B cell (primary cell): ENCODE measurements at regions not wholly inside any gene's neighbourhood (a gene's known extent, or its start where the extent isn't known, plus 50 kb on each side); places are given as distances from the start of the nearest gene placed in this dataset.

Experiments used
- ATAC-seq: fragments of 200-7000 bp; cut with Tn5 transposase; one replicate; pipeline ENCODE4 v1.10.0; 2021; ENCODE audit warnings: low read depth, mild to moderate bottlenecking, moderate number of reproducible peaks, moderate library complexity
- CTCF ChIA-PET: fragments of 350-600 bp; sonication (Branson Sonifier 250); formaldehyde crosslinking; loops from one replicate; lab custom pipeline; 2021; ENCODE audit warnings: antibody characterized with exemption, inconsistent platforms; lab: Charles Lee
- POLR2A ChIA-PET: fragments of 350-600 bp; sonication (Branson Sonifier 250); formaldehyde crosslinking; loops from one replicate; lab custom pipeline; 2021; ENCODE audit warnings: antibody characterized with exemption; lab: Charles Lee
- DNase-seq: peaks from one replicate; pipeline ENCODE4 v3.0.0; 2013
- H2AFZ ChIP-seq: 2 replicates; pipeline ENCODE4 v1.6.1; 2012; ENCODE audit warnings: mild to moderate bottlenecking, low read depth, low read length; ENCODE audit not compliant: insufficient read depth, poor library complexity, severe bottlenecking
- H3K27ac ChIP-seq, 2 donors: 1 replicate in 1 of 2; 2 replicates in 1 of 2; pipeline ENCODE4 v1.5.1; 2012 to 2013; ENCODE audit warnings: low read length in 2 of 2, mild to moderate bottlenecking in 2 of 2, moderate library complexity in 1 of 2
- H3K27me3 ChIP-seq, 4 experiments: fragments of 200-600 bp in 1 of 4; sonication (generic) in 1 of 4; replicated peaks in 1 of 4; 1 replicate in 2 of 4; 2 replicates in 2 of 4; pipeline versions ENCODE4 v1.6.1 to v1.7.0; 2013 to 2016; ENCODE audit warnings: low read length in 3 of 4, mild to moderate bottlenecking in 2 of 4, mixed read lengths in 1 of 4, moderate library complexity in 1 of 4; ENCODE audit not compliant: insufficient read depth in 4 of 4, control insufficient read depth in 3 of 4; ENCODE audit errors: control extremely low read depth in 1 of 4
- H3K36me3 ChIP-seq, 2 experiments: replicated peaks in 1 of 2; 1 replicate in 1 of 2; 2 replicates in 1 of 2; pipeline versions ENCODE4 v1.6.1 to v1.7.1; 2013; ENCODE audit warnings: low read length in 1 of 2; ENCODE audit not compliant: insufficient read depth in 2 of 2, control insufficient read depth in 1 of 2; ENCODE audit errors: control extremely low read depth in 1 of 2, extremely low read depth in 1 of 2
- H3K4me1 ChIP-seq, 2 donors: fragments of 200-600 bp in 1 of 2; sonication (generic) in 1 of 2; 1 replicate in 1 of 2; 2 replicates in 1 of 2; pipeline versions ENCODE4 v1.5.1 to v1.6.1; 2013 to 2017; ENCODE audit warnings: low read length in 2 of 2; ENCODE audit not compliant: control insufficient read depth in 2 of 2, insufficient read depth in 2 of 2
- H3K4me2 ChIP-seq: replicated peaks from 2 replicates; pipeline ENCODE3; 2012; ENCODE audit warnings: mild to moderate bottlenecking, low read depth, low read length; ENCODE audit not compliant: poor library complexity, severe bottlenecking
- H3K4me3 ChIP-seq, 5 experiments: fragments of 200-600 bp in 1 of 5; sonication (generic) in 1 of 5; 1 replicate in 3 of 5; 2 replicates in 2 of 5; pipeline versions ENCODE4 v1.5.1 to v1.7.0; 2011 to 2016; ENCODE audit warnings: low read length in 4 of 5, mild to moderate bottlenecking in 4 of 5, low read depth in 2 of 5, control low read depth in 1 of 5, moderate library complexity in 1 of 5; ENCODE audit not compliant: insufficient read depth in 1 of 5; ENCODE audit errors: control extremely low read depth in 1 of 5, extremely low read depth in 1 of 5
- H3K79me2 ChIP-seq: fragments of 200-600 bp; sonication (generic); one replicate; pipeline ENCODE4 v1.6.0; 2016; ENCODE audit warnings: low read length; ENCODE audit not compliant: control insufficient read depth, insufficient read depth
- H3K9ac ChIP-seq: fragments of 200-600 bp; sonication (generic); 2 replicates; pipeline ENCODE4 v1.6.1; 2017; ENCODE audit warnings: mild to moderate bottlenecking, low read length, moderate library complexity
- H3K9me3 ChIP-seq, 3 donors: one replicate each; pipeline versions ENCODE4 v1.6.1 to v1.7.1; 2013; ENCODE audit warnings: low read length in 2 of 3; ENCODE audit not compliant: control insufficient read depth in 2 of 3, insufficient read depth in 1 of 3; ENCODE audit errors: control extremely low read depth in 1 of 3
- H4K20me1 ChIP-seq: 2 replicates; pipeline ENCODE4 v1.6.0; 2012; ENCODE audit warnings: mild to moderate bottlenecking, low read length; ENCODE audit not compliant: insufficient read depth, control insufficient read depth, poor library complexity, severe bottlenecking
- H3K27ac Mint-ChIP-seq: one replicate; pipeline ENCODE4 v1.8.0; 2021; ENCODE audit warnings: mixed read lengths
- H3K27me3 Mint-ChIP-seq: one replicate; pipeline ENCODE4 v1.8.0; 2021; ENCODE audit warnings: mixed read lengths
- H3K4me1 Mint-ChIP-seq: one replicate; pipeline ENCODE4 v1.8.0; 2021; ENCODE audit warnings: mixed read lengths
- H3K4me3 Mint-ChIP-seq: one replicate; pipeline ENCODE4 v1.8.0; 2021; ENCODE audit warnings: mixed read lengths
- H3K9me3 Mint-ChIP-seq: one replicate; pipeline ENCODE4 v1.8.0; 2022; ENCODE audit warnings: mixed read lengths; ENCODE audit not compliant: insufficient read depth
- EZH2 ChIP-seq: IDR thresholded peaks from 2 replicates; pipeline ENCODE4 v1.6.1; 2012; ENCODE audit warnings: borderline replicate concordance, low read depth, mild to moderate bottlenecking, moderate library complexity, low read length; ENCODE audit not compliant: insufficient read depth, poor library complexity, severe bottlenecking
- WGBS: methylation state at CpG from one replicate; pipeline ENCODE4 v1.1.5; 2013; ENCODE audit warnings: missing lambda C conversion rate; ENCODE audit not compliant: insufficient coverage; 5-methylcytosine and 5-hydroxymethylcytosine counted together
- intact Hi-C: fragments of 100-400 bp; cut with micrococcal nuclease; formaldehyde crosslinking; loops from one replicate; pipeline ENCODE4 v1.10.0; 2022
- TF ChIP-seq, protein P1 (sequence below): fragments of 200-600 bp; IDR thresholded peaks from one replicate; pipeline ENCODE4 v1.8.0; 2022; ENCODE audit warnings: antibody characterized with exemption, mild to moderate bottlenecking

DNA sequence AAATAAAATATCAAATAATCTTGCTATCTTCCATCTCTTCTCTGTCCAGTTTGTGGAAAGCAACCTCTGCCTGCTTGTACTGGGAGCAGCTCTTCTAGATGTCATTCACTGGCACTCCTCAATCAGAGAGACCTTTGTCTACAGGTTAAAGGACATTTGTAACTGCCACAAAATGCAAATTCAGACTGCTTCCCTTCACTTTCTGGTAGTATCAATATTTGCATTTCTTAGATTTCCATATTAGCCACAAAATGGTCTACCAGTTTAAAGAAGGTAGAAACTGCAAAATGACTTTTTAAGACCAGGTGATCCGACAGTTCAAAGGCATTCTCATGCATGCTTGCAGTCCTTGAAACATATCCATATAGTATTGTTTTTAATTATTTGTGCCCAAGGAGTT, 51.7 kb upstream of the RCN1 start:
- Histone ChIP-seq H3K79me2 (no peaks in the 10 kb centered on the region), H3K4me2 (no peak overlapping the region), H3K27me3 (no peaks in the 10 kb centered on the region), H4K20me1 (no peaks in the 10 kb centered on the region), H2AFZ (no peak overlapping the region), H3K27ac (no peak overlapping the region), H3K9me3 (no peaks in the 10 kb centered on the region), H3K36me3 (no peaks in the 10 kb centered on the region), H3K9ac (no peak overlapping the region), H3K4me3 (no peak overlapping the region), H3K4me1 (no peaks in the 10 kb centered on the region)
- H3K4me3 Mint-ChIP-seq: no peak overlapping the region
- ATAC-seq: no peak
- CTCF ChIA-PET: interaction anchor here (1.8 kb wide), 1 partner anchor 10 kb away, joined by 4 read pairs; no protein-coding TSS in a partner anchor
- DNase-seq: no peak
- no CpG with 5 or more reads among the region's 1 CpG for WGBS
- H3K27ac Mint-ChIP-seq: no peak overlapping the region
- TF ChIP-seq, protein P1, sequence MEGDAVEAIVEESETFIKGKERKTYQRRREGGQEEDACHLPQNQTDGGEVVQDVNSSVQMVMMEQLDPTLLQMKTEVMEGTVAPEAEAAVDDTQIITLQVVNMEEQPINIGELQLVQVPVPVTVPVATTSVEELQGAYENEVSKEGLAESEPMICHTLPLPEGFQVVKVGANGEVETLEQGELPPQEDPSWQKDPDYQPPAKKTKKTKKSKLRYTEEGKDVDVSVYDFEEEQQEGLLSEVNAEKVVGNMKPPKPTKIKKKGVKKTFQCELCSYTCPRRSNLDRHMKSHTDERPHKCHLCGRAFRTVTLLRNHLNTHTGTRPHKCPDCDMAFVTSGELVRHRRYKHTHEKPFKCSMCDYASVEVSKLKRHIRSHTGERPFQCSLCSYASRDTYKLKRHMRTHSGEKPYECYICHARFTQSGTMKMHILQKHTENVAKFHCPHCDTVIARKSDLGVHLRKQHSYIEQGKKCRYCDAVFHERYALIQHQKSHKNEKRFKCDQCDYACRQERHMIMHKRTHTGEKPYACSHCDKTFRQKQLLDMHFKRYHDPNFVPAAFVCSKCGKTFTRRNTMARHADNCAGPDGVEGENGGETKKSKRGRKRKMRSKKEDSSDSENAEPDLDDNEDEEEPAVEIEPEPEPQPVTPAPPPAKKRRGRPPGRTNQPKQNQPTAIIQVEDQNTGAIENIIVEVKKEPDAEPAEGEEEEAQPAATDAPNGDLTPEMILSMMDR: no peak
- no peak for TF ChIP-seq EZH2
- no peaks in the 10 kb centered on the region for H3K9me3 Mint-ChIP-seq
- H3K27me3 Mint-ChIP-seq: peaks cover 26% of the 10 kb centered on the region
- H3K4me1 Mint-ChIP-seq: no peaks in the 10 kb centered on the region
- POLR2A ChIA-PET: no interaction called here
- intact Hi-C loops: no loop called here

DNA sequence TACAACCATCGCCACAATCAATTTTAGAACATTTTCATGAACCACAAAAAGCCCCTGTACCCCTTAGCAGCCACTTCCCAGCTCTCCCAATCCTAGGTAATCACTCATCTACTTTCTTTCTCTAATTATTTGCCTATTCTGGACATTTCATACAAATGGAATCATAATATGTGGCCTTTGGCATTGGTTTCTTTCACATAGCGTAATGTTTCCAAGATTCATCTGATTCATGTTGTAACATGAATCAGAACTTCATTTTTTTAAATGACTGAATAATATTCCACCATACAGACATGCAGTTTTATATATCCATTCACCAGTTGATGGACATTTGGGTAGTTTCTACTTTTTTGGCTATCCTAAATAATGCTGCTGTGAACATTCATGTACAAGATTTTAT, 56.2 kb upstream of the RCN1 start:
- H3K27me3 ChIP-seq: no peaks in the 10 kb centered on the region
- ChIA-PET CTCF (no interaction called here), POLR2A (no interaction called here)
- no peaks in the 10 kb centered on the region for H3K4me1 Mint-ChIP-seq
- WGBS: 100% methylated on average over 1 of the region's 2 CpGs
- no peak overlapping the region for H3K9ac ChIP-seq
- H3K4me2 ChIP-seq: no peak overlapping the region
- no peak overlapping the region for H3K4me3 ChIP-seq
- peaks cover 11% of the 10 kb centered on the region for H3K27me3 Mint-ChIP-seq
- H3K79me2 ChIP-seq: no peaks in the 10 kb centered on the region
- intact Hi-C loops: no loop called here
- no peak overlapping the region for H3K4me3 Mint-ChIP-seq
- no peak overlapping the region for H2AFZ ChIP-seq
- no peak for TF ChIP-seq EZH2
- TF ChIP-seq, protein P1: no peak
- no peaks in the 10 kb centered on the region for H4K20me1 ChIP-seq
- no peaks in the 10 kb centered on the region for H3K4me1 ChIP-seq
- no peak for DNase-seq
- no peaks in the 10 kb centered on the region for H3K36me3 ChIP-seq
- H3K27ac Mint-ChIP-seq: no peak overlapping the region
- ATAC-seq: no peak
- H3K9me3 ChIP-seq: no peaks in the 10 kb centered on the region
- no peak overlapping the region for H3K27ac ChIP-seq
- H3K9me3 Mint-ChIP-seq: no peaks in the 10 kb centered on the region
